Neutrophil (primary cell): ENCODE measurements at regions not wholly inside any gene's neighbourhood (a gene's known extent, or its start where the extent isn't known, plus 50 kb on each side); places are given as distances from the start of the nearest gene placed in this dataset.
A peak's percentile ranks its signal among the peaks of the same experiment; 100 is the strongest.

ENCODE experiments used
- H3K27ac ChIP-seq: fragments of 200-600 bp; sonication (generic); 2 replicates; pipeline ENCODE4 v1.5.1; 2016; ENCODE audit warnings: mild to moderate bottlenecking, moderate library complexity
- H3K27me3 ChIP-seq: fragments of 200-600 bp; sonication (generic); 2 replicates; pipeline ENCODE4 v1.6.0; 2016; ENCODE audit warnings: mild to moderate bottlenecking
- H3K36me3 ChIP-seq: fragments of 200-600 bp; sonication (generic); 2 replicates; pipeline ENCODE4 v1.5.1; 2017
- H3K4me1 ChIP-seq, 2 experiments: fragments of 200-600 bp in 1 of 2; sonication (generic) in 1 of 2; 1 replicate in 1 of 2; 2 replicates in 1 of 2; pipeline versions ENCODE4 v1.5.1 to v1.6.1; 2013 to 2016; ENCODE audit warnings: low read depth in 1 of 2, low read length in 1 of 2, mild to moderate bottlenecking in 1 of 2, moderate library complexity in 1 of 2; ENCODE audit not compliant: control insufficient read depth in 1 of 2, insufficient read depth in 1 of 2
- H3K4me3 ChIP-seq, 2 experiments: fragments of 200-600 bp in 1 of 2; sonication (generic) in 1 of 2; 1 replicate in 1 of 2; 2 replicates in 1 of 2; pipeline ENCODE4 v1.5.1; 2013 to 2016; ENCODE audit warnings: low read depth in 1 of 2, low read length in 1 of 2, mild to moderate bottlenecking in 1 of 2, moderate library complexity in 1 of 2
- H3K9me3 ChIP-seq: fragments of 200-600 bp; sonication (generic); 2 replicates; pipeline ENCODE4 v1.5.1; 2016
- CTCF ChIP-seq: fragments of 200-600 bp; sonication (generic); IDR thresholded peaks from 2 replicates; pipeline ENCODE4 v1.5.1; 2016; ENCODE audit warnings: antibody characterized with exemption

GRCh38 chr13:31904941-31905824 is 126.4 kb upstream of the FRY start:
- no peaks in the 10 kb centered on the region for H3K36me3 ChIP-seq

GRCh38 chr13:31905961-31906360 is 125.6 kb upstream of the FRY start:
- Histone ChIP-seq H3K4me1 (peaks cover 25 to 39% of the 10 kb centered on the region in 2 experiments), H3K27ac (no peak overlapping the region), H3K36me3 (no peaks in the 10 kb centered on the region), H3K9me3 (no peaks in the 10 kb centered on the region), H3K4me3 (no peak overlapping the region), H3K27me3 (no peaks in the 10 kb centered on the region)
- no peak for TF ChIP-seq CTCF

More at GRCh38 chr13:31904941-31905824, 126.4 kb upstream of the FRY start:
- no peaks in the 10 kb centered on the region for H3K9me3 ChIP-seq
- H3K4me3 ChIP-seq: no peak overlapping the region
- peaks cover 19 to 31% of the 10 kb centered on the region in 2 experiments for H3K4me1 ChIP-seq
- no peak overlapping the region for H3K27ac ChIP-seq
- H3K27me3 ChIP-seq: no peaks in the 10 kb centered on the region
- no peak for TF ChIP-seq CTCF

GRCh38 chr13:31908696-31909411 is 122.7 kb upstream of the FRY start:
- TF ChIP-seq CTCF: no peak
- H3K27ac ChIP-seq: peak overlapping the region; percentile 62
- H3K4me3 ChIP-seq: no peak overlapping the region
- no peaks in the 10 kb centered on the region for H3K27me3 ChIP-seq
- no peaks in the 10 kb centered on the region for H3K36me3 ChIP-seq
- peaks cover 25 to 29% of the 10 kb centered on the region in 2 experiments for H3K4me1 ChIP-seq
- H3K9me3 ChIP-seq: no peaks in the 10 kb centered on the region

DNA sequence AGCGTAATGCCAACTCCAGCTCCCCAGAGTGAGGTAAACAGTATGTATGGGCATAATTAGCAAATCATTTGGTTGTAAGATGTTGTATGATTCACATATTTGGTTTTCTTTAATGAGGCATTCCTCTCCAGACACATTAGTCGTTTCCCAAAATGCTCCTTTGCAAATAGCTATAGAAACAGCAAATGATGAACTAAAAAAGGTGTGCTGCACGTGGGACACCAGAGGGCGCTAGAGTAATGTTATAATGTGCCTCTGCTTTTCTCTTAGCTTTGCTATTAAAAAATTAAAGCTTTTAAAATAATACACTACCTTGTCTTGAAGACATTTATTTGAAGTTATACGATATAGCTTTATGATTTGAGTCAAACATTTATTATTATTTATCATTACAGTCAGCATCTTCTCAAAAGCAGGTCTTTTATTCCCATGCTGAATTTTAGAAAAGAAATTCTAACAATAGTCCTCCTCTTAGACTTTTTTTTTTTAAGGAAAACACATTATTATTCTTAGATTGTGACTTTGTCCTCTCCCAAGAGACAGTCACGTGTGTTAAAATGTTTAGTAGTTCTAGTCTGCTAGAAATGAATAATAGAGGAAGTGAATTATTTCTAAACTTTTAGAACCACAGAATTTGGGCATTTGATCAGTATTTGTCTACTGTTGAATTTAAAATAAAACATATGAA is 121.6 kb upstream of the FRY start:
- peak; percentile 84 for TF ChIP-seq CTCF

GRCh38 chr13:31910633-31911032 is 120.9 kb upstream of the FRY start:
- H3K9me3 ChIP-seq: no peaks in the 10 kb centered on the region
- H3K4me1 ChIP-seq: peaks cover 25 to 28% of the 10 kb centered on the region in 2 experiments
- no peak overlapping the region for H3K4me3 ChIP-seq
- H3K27me3 ChIP-seq: no peaks in the 10 kb centered on the region
- peak overlapping the region; percentile 62 for H3K27ac ChIP-seq
- H3K36me3 ChIP-seq: no peaks in the 10 kb centered on the region
- TF ChIP-seq CTCF: no peak

More for the DNA sequence above, 121.6 kb upstream of the FRY start:
- no peaks in the 10 kb centered on the region for H3K9me3 ChIP-seq
- peaks cover 25 to 28% of the 10 kb centered on the region in 2 experiments for H3K4me1 ChIP-seq
- H3K27me3 ChIP-seq: no peaks in the 10 kb centered on the region
- no peaks in the 10 kb centered on the region for H3K36me3 ChIP-seq
- peak overlapping the region; percentile 62 for H3K27ac ChIP-seq
- H3K4me3 ChIP-seq: no peak overlapping the region
